HG03175 (cell line): ENCODE measurements at regions not wholly inside any gene's neighbourhood (a gene's known extent, or its start where the extent isn't known, plus 50 kb on each side); places are given as distances from the start of the nearest gene placed in this dataset.

ENCODE experiments used
- ATAC-seq: cut with Tn5 transposase; IDR thresholded peaks from one replicate; pipeline ENCODE4 v1.9.1; 2021; ENCODE audit warnings: mild to moderate bottlenecking, moderate library complexity; ENCODE audit not compliant: unreplicated experiment

- no peak for ATAC-seq
These were observed 159.0 kb downstream of the NUP35 start for GRCh38 chr2:183283209-183283608.

GRCh38 chr2:183284606-183285005 lies 160.4 kb downstream of the NUP35 start:
- no peak for ATAC-seq

- ATAC-seq = no peak
These were observed 167.2 kb downstream of the NUP35 start for GRCh38 chr2:183291436-183291835.

- no peak for ATAC-seq
These were observed 167.8 kb downstream of the NUP35 start for GRCh38 chr2:183292028-183292427.

DNA sequence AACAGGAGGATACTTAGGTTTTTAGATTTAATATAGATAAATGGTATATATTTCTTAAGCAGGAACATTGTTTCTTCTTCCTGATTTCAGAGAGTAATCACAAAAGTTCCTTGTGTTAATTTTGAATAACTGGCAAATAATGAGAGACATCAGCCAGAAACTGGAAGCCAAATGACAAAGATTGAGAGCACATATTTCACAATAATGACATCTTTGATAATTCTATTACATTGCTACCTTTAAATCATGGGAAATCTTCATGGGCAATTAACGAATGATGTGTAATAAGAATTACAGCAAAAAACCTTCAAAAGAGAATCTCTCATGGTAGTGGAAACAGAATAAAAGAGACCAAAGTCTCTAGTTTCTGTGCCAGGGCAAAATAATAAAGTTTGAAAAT lies 215.1 kb downstream of the NUP35 start:
- ATAC-seq = no peak

- no peak for ATAC-seq
These were observed 216.8 kb downstream of the NUP35 start for GRCh38 chr2:183341057-183341456.

DNA sequence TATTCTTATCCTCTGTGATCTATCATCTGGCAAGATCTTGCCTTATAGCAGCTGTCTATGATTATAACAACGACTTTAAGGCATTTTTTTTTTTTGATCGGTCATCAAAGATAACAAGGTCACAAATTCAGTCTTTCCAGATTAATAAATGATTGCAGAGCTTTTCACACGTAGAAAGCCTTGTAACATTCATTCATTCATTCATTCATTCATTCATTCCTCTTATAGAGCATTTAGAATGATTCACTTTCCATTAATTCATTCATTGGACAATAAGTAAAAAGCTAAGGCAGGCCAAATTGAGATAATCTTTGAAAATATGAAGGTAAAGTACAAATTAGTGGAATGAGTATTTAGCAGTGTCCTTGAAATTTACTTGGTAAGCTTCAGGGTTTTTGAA lies 223.7 kb downstream of the NUP35 start:
- ATAC-seq = no peak

DNA sequence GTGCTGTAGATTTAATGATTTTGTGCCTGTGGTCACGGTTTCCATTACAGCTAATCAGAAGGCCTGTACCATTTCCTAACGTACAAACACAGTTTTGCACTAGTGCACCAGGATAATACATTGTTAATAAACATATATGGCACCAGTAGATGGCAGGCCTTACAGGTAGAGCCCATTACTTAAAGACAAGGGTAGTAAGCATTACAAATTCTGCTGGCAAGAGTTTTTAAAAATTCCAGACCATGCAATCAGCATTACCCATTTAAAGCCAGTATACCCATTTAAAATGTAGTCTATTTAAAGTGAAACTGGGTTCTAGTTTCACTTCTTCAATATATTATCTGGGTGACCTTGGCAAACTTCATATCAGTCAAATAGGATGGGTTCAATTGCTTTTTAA lies 224.2 kb downstream of the NUP35 start:
- peak; percentile 76 for ATAC-seq

DNA sequence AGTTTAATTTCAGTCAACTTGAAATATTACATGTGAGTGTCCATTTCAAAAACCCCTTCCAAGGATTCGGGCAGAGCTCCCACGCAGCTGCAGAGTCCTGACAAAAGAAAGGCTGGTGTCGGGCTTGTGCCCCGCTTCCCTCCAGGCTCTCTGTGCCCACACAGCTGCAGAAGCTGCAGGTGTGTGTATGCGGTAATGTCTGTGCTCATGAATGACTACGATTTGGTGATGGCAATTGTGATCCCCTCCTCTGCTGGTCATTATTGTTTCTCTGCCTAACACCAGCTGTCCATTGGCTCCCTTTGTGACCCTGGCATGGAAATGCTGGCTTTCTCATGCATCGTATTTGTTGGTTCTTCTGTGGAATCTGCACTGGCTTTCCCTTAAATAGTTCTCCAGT lies 224.8 kb downstream of the NUP35 start:
- no peak for ATAC-seq

- no peak for ATAC-seq
These were observed 235.6 kb downstream of the NUP35 start for GRCh38 chr2:183359867-183360266.

DNA sequence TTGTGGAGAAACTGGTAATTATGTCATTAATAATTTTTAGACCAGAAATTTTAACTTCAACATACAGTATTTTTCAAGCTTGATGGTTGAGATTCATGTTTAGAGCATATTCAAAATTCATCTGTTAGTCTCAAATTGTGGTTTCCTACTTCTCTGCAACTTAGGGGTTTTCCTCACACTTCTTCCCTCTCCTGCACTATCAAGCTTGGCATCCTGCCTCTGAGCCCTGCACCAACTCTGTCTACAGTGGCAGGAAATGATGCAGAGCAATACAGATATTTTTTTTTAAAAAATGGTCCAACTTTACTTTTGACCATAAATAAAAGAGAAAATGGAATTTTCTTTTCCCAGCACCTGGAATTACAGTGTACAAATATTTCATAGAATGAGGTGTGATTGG lies 247.3 kb downstream of the NUP35 start:
- no peak for ATAC-seq

GRCh38 chr2:183375821-183376220 lies 251.6 kb downstream of the NUP35 start:
- no peak for ATAC-seq

- ATAC-seq = no peak
These were observed 259.6 kb downstream of the NUP35 start for GRCh38 chr2:183383854-183384253.

GRCh38 chr2:183389546-183390080 lies 265.4 kb downstream of the NUP35 start:
- ATAC-seq = no peak

DNA sequence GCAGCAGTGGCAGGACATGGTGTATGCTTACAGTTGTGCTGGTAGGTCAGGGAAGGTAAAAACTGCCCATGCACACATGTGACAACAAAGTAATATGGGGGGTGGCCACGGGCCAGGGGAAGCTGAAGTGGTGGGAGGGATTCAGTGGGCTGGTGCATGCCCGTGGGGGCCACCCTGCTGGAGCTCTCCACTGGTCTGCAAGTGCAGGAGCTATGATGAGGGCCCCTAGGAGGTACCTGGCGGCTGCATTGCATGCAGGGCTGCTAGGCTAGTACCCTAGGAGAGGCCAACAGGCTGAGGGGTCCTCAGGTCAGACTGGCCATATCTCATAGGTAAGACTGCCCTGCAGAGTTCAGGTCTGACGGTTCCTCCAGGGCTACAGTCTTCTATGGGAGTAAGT lies 265.9 kb downstream of the NUP35 start:
- no peak for ATAC-seq

- ATAC-seq = no peak
These were observed 280.1 kb downstream of the NUP35 start for GRCh38 chr2:183404392-183404791.

GRCh38 chr2:183408562-183408961 lies 284.3 kb downstream of the NUP35 start:
- ATAC-seq = no peak

GRCh38 chr2:183409662-183410061 lies 285.4 kb downstream of the NUP35 start:
- no peak for ATAC-seq

GRCh38 chr2:183416753-183417152 lies 292.5 kb downstream of the NUP35 start:
- ATAC-seq = no peak

GRCh38 chr2:183426825-183427224 lies 302.6 kb downstream of the NUP35 start:
- ATAC-seq = no peak

DNA sequence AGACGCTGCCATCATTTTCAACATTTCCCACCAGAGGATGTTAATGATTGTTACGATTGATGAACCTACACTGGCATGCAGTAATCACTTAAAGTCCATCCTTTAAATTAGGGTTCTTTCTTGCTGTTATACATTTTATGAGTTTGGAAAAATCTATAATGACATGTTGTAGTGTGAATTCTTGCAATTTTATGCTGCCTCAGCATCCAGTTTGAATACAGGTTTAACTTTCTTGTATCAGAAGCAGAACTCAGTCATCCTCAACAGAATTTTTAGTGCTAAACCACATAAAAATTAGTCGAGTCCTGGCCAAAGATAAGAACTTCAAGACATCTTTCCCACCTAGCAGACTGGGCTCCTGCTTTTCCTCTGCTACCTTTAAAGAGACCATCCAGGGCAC lies 303.3 kb downstream of the NUP35 start:
- ATAC-seq = no peak

DNA sequence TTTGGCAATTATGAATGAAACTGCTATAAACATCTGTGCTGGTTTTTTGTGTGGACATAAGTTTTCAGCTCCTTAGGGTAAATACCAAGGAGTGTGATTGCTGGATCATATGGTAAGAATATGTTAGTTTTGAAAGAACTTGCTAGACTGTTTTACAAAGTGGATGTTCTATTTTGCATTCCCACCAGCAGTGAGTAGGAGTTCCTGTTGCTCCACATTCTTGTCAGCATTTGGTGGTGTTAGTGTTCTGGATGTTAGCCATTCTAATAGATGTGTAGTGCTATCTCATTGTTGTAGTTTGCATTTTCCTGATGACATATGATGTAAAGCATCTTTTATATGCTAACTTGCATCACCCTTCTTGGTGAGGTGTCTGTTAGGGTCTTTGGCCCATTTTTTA lies 304.6 kb downstream of the NUP35 start:
- ATAC-seq = no peak

GRCh38 chr2:183438541-183438940 lies 314.3 kb downstream of the NUP35 start:
- no peak for ATAC-seq

- no peak for ATAC-seq
These were observed 330.8 kb downstream of the NUP35 start for GRCh38 chr2:183455056-183455455.
